ENCODE measurements at regions not wholly inside any gene's neighbourhood (a gene's known extent, or its start where the extent isn't known, plus 50 kb on each side); places are given as distances from the start of the nearest gene placed in this dataset.
A peak's percentile ranks its signal among the peaks of the same experiment; 100 is the strongest.

GRCh38 chr1:237972186-237972585, 81.5 kb upstream of the ZP4 start (continued):
- TF ChIP-seq KAT7 (CRISPR knock-in tag; IDR thresholded peaks at IDR 0.05; ENCODE audit: borderline replicate concordance) (no peak), JUN (CRISPR knock-in tag; IDR thresholded peaks at IDR 0.05) (no peak), ZNF232 (CRISPR knock-in tag; IDR thresholded peaks at IDR 0.05) (no peak), ZNF425 (CRISPR knock-in tag; conservative IDR thresholded peaks at IDR 0.05) (no peak), ZNF671 (CRISPR knock-in tag; IDR thresholded peaks at IDR 0.05) (no peak), MXD4 (CRISPR knock-in tag; IDR thresholded peaks at IDR 0.05; ENCODE audit: borderline replicate concordance) (no peak), ZNF317 (CRISPR knock-in tag; IDR thresholded peaks at IDR 0.05; ENCODE audit: borderline replicate concordance, low read depth) (no peak), ZNF416 (CRISPR knock-in tag; IDR thresholded peaks at IDR 0.05) (no peak), ETV6 (CRISPR knock-in tag; IDR thresholded peaks at IDR 0.05) (no peak)

- peak; percentile 87 for ATAC-seq
- CTCF ChIA-PET: interaction anchor here (1.4 to 1.5 kb wide), 3 partner anchors 9 to 112 kb away, joined by 3 to 7 read pairs (median 6); no protein-coding TSS in a partner anchor
- TF ChIP-seq ZNF396 (CRISPR knock-in tag; IDR thresholded peaks at IDR 0.05; ENCODE audit: borderline replicate concordance) (0 out of 2 replicates have a peak, but pooled peaks have one; percentile 52), ZNF423 (CRISPR knock-in tag; IDR thresholded peaks at IDR 0.05) (no peak)
Observed at GRCh38 chr1:237962985-237963384, 72.3 kb upstream of the ZP4 start.

GRCh38 chr1:237961754-237962153, 71.0 kb upstream of the ZP4 start:
- no peak for ATAC-seq
- no peak overlapping the region for H3K27ac Mint-ChIP-seq
- CTCF ChIA-PET: no interaction called here
- no peak for TF ChIP-seq JAZF1 (CRISPR knock-in tag; IDR thresholded peaks at IDR 0.05)
- no peak for TF ChIP-seq SMAD4 (CRISPR knock-in tag; IDR thresholded peaks at IDR 0.05)
- no peak for TF ChIP-seq NFATC4 (CRISPR knock-in tag; IDR thresholded peaks at IDR 0.05)
- TF ChIP-seq ZNF532 (CRISPR knock-in tag; IDR thresholded peaks at IDR 0.05; ENCODE audit: borderline replicate concordance): no peak
- TF ChIP-seq E2F5 (CRISPR knock-in tag; IDR thresholded peaks at IDR 0.05): no peak
- TF ChIP-seq NR1H2 (CRISPR knock-in tag; IDR thresholded peaks at IDR 0.05): no peak
- TF ChIP-seq ZNF263 (CRISPR knock-in tag; IDR thresholded peaks at IDR 0.05; ENCODE audit: low read depth): no peak
- TF ChIP-seq ZNF671 (CRISPR knock-in tag; IDR thresholded peaks at IDR 0.05): no peak
- no peak for TF ChIP-seq AFF4 (CRISPR knock-in tag; IDR thresholded peaks at IDR 0.05; ENCODE audit: borderline replicate concordance)
- TF ChIP-seq FOXJ3 (CRISPR knock-in tag; IDR thresholded peaks at IDR 0.05; ENCODE audit: borderline replicate concordance): no peak
- TF ChIP-seq MYBL2 (CRISPR knock-in tag; IDR thresholded peaks at IDR 0.05): no peak
- TF ChIP-seq NFYB (CRISPR knock-in tag; conservative IDR thresholded peaks at IDR 0.05; ENCODE audit: low read depth): no peak

More at GRCh38 chr1:237962985-237963384, 72.3 kb upstream of the ZP4 start:
- H3K4me1 Mint-ChIP-seq: peaks cover 51% of the 10 kb centered on the region
- peaks cover 7% of the 10 kb centered on the region; the same call in 1 of the 2 replicates for H3K9me3 Mint-ChIP-seq
- no peak overlapping the region for H3K4me3 Mint-ChIP-seq
- no peak for DNase-seq (ENCODE audit: low spot score)
- H3K27ac Mint-ChIP-seq: no peak overlapping the region
- H3K36me3 Mint-ChIP-seq: no peaks in the 10 kb centered on the region; the same call in 1 of the 2 replicates
- POLR2A ChIA-PET: no interaction called here
- H3K27me3 Mint-ChIP-seq (ENCODE audit: low read depth): no peaks in the 10 kb centered on the region; the same call in 1 of the 2 replicates

More at GRCh38 chr1:237961754-237962153, 71.0 kb upstream of the ZP4 start:
- Mint-ChIP-seq H3K4me3 (no peak overlapping the region), H3K36me3 (no peaks in the 10 kb centered on the region; the same call in 1 of the 2 replicates), H3K27me3 (ENCODE audit: low read depth) (no peaks in the 10 kb centered on the region; the same call in 1 of the 2 replicates), H3K4me1 (peaks cover 51% of the 10 kb centered on the region), H3K9me3 (peaks cover 7% of the 10 kb centered on the region; the same call in 1 of the 2 replicates)
- no peak for DNase-seq (ENCODE audit: low spot score)
- POLR2A ChIA-PET: no interaction called here
